ENCODE measurements at regions not wholly inside any gene's neighbourhood (a gene's known extent, or its start where the extent isn't known, plus 50 kb on each side); places are given as distances from the start of the nearest gene placed in this dataset.

- TF ChIP-seq SP1 (IDR thresholded peaks at IDR 0.05) (no peak), SP1 (CRISPR knock-in tag; IDR thresholded peaks at IDR 0.05) (no peak), ZNF572 (CRISPR knock-in tag; IDR thresholded peaks at IDR 0.05) (no peak), NRL (CRISPR knock-in tag; IDR thresholded peaks at IDR 0.05; ENCODE audit: borderline replicate concordance) (no peak), ATF1 (CRISPR knock-in tag; IDR thresholded peaks at IDR 0.05) (no peak), ZNF564 (CRISPR knock-in tag; IDR thresholded peaks at IDR 0.05) (no peak), FOXA1 (IDR thresholded peaks at IDR 0.05) (no peak), FOXA1 (CRISPR knock-in tag; IDR thresholded peaks at IDR 0.05) (no peak), CEBPB (IDR thresholded peaks at IDR 0.05; ENCODE audit: borderline replicate concordance, low read depth, low read length) (no peak), ZBTB2 (CRISPR knock-in tag; IDR thresholded peaks at IDR 0.05; ENCODE audit: low read depth) (no peak), RFXAP (CRISPR knock-in tag; IDR thresholded peaks at IDR 0.05; ENCODE audit: borderline replicate concordance) (0 out of 2 replicates have a peak, but pooled peaks have one; percentile 27), RCOR2 (CRISPR knock-in tag; IDR thresholded peaks at IDR 0.05) (0 out of 2 replicates have a peak, but pooled peaks have one; percentile 21), TAF1 (CRISPR knock-in tag; IDR thresholded peaks at IDR 0.05) (no peak), ZKSCAN1 (IDR thresholded peaks at IDR 0.05; ENCODE audit: low read length) (no peak), NCOA2 (CRISPR knock-in tag; IDR thresholded peaks at IDR 0.05) (peak; percentile 28; the same call in 1 of the 2 replicates), ZNF121 (CRISPR knock-in tag; IDR thresholded peaks at IDR 0.05) (0 out of 2 replicates have a peak, but pooled peaks have one; percentile 20), ZNF17 (CRISPR knock-in tag; IDR thresholded peaks at IDR 0.05) (no peak), ZNF547 (CRISPR knock-in tag; IDR thresholded peaks at IDR 0.05) (no peak), ZSCAN5A (CRISPR knock-in tag; IDR thresholded peaks at IDR 0.05; ENCODE audit: borderline replicate concordance) (no peak), ZFP1 (CRISPR knock-in tag; IDR thresholded peaks at IDR 0.05) (no peak), TBL1XR1 (IDR thresholded peaks at IDR 0.05; ENCODE audit: borderline replicate concordance, low read length, partially characterized antibody) (no peak), ZNF775 (CRISPR knock-in tag; IDR thresholded peaks at IDR 0.05; ENCODE audit: borderline replicate concordance) (no peak), ZMAT3 (CRISPR knock-in tag; conservative IDR thresholded peaks at IDR 0.05) (no peak), RARG (CRISPR knock-in tag; IDR thresholded peaks at IDR 0.05; ENCODE audit: low read depth) (no peak), ZBTB8A (CRISPR knock-in tag; IDR thresholded peaks at IDR 0.05; ENCODE audit: borderline replicate concordance, low read depth) (no peak), MAZ (IDR thresholded peaks at IDR 0.05; ENCODE audit: borderline replicate concordance, low read depth, low read length) (no peak), MAZ (CRISPR knock-in tag; IDR thresholded peaks at IDR 0.05; ENCODE audit: low read depth) (no peak), HCFC1 (IDR thresholded peaks at IDR 0.05; ENCODE audit: low read depth, low read length) (no peak), ZNF749 (CRISPR knock-in tag; IDR thresholded peaks at IDR 0.05; ENCODE audit: borderline replicate concordance) (no peak), ZBTB38 (CRISPR knock-in tag; IDR thresholded peaks at IDR 0.05) (no peak)
- TF ChIP-seq, protein P1, sequence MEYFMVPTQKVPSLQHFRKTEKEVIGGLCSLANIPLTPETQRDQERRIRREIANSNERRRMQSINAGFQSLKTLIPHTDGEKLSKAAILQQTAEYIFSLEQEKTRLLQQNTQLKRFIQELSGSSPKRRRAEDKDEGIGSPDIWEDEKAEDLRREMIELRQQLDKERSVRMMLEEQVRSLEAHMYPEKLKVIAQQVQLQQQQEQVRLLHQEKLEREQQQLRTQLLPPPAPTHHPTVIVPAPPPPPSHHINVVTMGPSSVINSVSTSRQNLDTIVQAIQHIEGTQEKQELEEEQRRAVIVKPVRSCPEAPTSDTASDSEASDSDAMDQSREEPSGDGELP (IDR thresholded peaks at IDR 0.05; ENCODE audit: borderline replicate concordance, low read depth): peak; percentile 51; the same call in 1 of the 2 replicates
These were observed 207.1 kb upstream of the PRSS16 start (continued) for GRCh38 chr6:27040244-27041042.

Measured in HepG2 (cell line).